ENCODE measurements at regions not wholly inside any gene's neighbourhood (a gene's known extent, or its start where the extent isn't known, plus 50 kb on each side); places are given as distances from the start of the nearest gene placed in this dataset.

- H3K27ac ChIP-seq, result no peak overlapping the region
- no peaks in the 10 kb centered on the region for H3K9me3 ChIP-seq (ENCODE audit: low read depth)
- H3K4me1 ChIP-seq (ENCODE audit: low read depth), result peaks cover 8% of the 10 kb centered on the region
- no peak for TF ChIP-seq CTCF (IDR thresholded peaks at IDR 0.05; ENCODE audit: low read depth, low read length)
- H3K27me3 ChIP-seq, result no peaks in the 10 kb centered on the region
- H3K4me3 ChIP-seq, result no peak overlapping the region
- H3K36me3 ChIP-seq, result no peaks in the 10 kb centered on the region
- no peak for DNase-seq (ENCODE audit: low read depth in 1 of 2, low spot score in 1 of 2)
These were observed 188.7 kb downstream of the MAF start for GRCh38 chr16:79411805-79412204.

GRCh38 chr16:79411357-79411756, 189.2 kb downstream of the MAF start:
- no peak for TF ChIP-seq CTCF (IDR thresholded peaks at IDR 0.05; ENCODE audit: low read depth, low read length)
- DNase-seq (ENCODE audit: low read depth in 1 of 2, low spot score in 1 of 2), result no peak
- H3K4me3 ChIP-seq, result no peak overlapping the region
- H3K27ac ChIP-seq, result no peak overlapping the region
- peaks cover 8% of the 10 kb centered on the region for H3K4me1 ChIP-seq (ENCODE audit: low read depth)
- H3K36me3 ChIP-seq, result no peaks in the 10 kb centered on the region
- H3K27me3 ChIP-seq, result no peaks in the 10 kb centered on the region
- no peaks in the 10 kb centered on the region for H3K9me3 ChIP-seq (ENCODE audit: low read depth)

- TF ChIP-seq CTCF (IDR thresholded peaks at IDR 0.05; ENCODE audit: low read depth, low read length), result no peak
- Histone ChIP-seq H3K36me3 (no peaks in the 10 kb centered on the region), H3K4me1 (ENCODE audit: low read depth) (peaks cover 8% of the 10 kb centered on the region), H3K9me3 (ENCODE audit: low read depth) (no peaks in the 10 kb centered on the region), H3K4me3 (no peak overlapping the region), H3K27ac (no peak overlapping the region), H3K27me3 (no peaks in the 10 kb centered on the region)
- DNase-seq (ENCODE audit: low read depth in 1 of 2, low spot score in 1 of 2), result no peak
These were observed 190.6 kb downstream of the MAF start for GRCh38 chr16:79409978-79410377.

- H3K9me3 ChIP-seq (ENCODE audit: low read depth), result no peaks in the 10 kb centered on the region
- no peaks in the 10 kb centered on the region for H3K36me3 ChIP-seq
- TF ChIP-seq CTCF (IDR thresholded peaks at IDR 0.05; ENCODE audit: low read depth, low read length), result no peak
- DNase-seq (ENCODE audit: low read depth in 1 of 2, low spot score in 1 of 2), result no peak
- peaks cover 8% of the 10 kb centered on the region for H3K4me1 ChIP-seq (ENCODE audit: low read depth)
- no peaks in the 10 kb centered on the region for H3K27me3 ChIP-seq
- no peak overlapping the region for H3K4me3 ChIP-seq
- no peak overlapping the region for H3K27ac ChIP-seq
These were observed 192.2 kb downstream of the MAF start for GRCh38 chr16:79408355-79408754.

GRCh38 chr16:79407461-79408135, 192.9 kb downstream of the MAF start:
- DNase-seq (ENCODE audit: low read depth in 1 of 2, low spot score in 1 of 2), result no peak
- no peak overlapping the region for H3K4me3 ChIP-seq
- no peak for TF ChIP-seq CTCF (IDR thresholded peaks at IDR 0.05; ENCODE audit: low read depth, low read length)

More at GRCh38 chr16:79407461-79408135, 192.9 kb downstream of the MAF start:
- Histone ChIP-seq H3K4me1 (ENCODE audit: low read depth) (peaks cover 4% of the 10 kb centered on the region), H3K27ac (no peak overlapping the region), H3K27me3 (no peaks in the 10 kb centered on the region), H3K9me3 (ENCODE audit: low read depth) (no peaks in the 10 kb centered on the region), H3K36me3 (no peaks in the 10 kb centered on the region)
